GM19240 (cell line): ENCODE measurements at regions not wholly inside any gene's neighbourhood (a gene's known extent, or its start where the extent isn't known, plus 50 kb on each side); places are given as distances from the start of the nearest gene placed in this dataset.

Source experiments
- DNase-seq: peaks from one replicate; pipeline ENCODE4 v3.0.0; 2011; ENCODE audit warnings: low spot score; ENCODE audit not compliant: insufficient read length

GRCh38 chr14:34931206-34931605, 51.6 kb upstream of the SRP54 start:
- DNase-seq: no peak

- peak; percentile 34 for DNase-seq
These were observed 52.2 kb upstream of the SRP54 start for GRCh38 chr14:34930591-34931091.

DNA sequence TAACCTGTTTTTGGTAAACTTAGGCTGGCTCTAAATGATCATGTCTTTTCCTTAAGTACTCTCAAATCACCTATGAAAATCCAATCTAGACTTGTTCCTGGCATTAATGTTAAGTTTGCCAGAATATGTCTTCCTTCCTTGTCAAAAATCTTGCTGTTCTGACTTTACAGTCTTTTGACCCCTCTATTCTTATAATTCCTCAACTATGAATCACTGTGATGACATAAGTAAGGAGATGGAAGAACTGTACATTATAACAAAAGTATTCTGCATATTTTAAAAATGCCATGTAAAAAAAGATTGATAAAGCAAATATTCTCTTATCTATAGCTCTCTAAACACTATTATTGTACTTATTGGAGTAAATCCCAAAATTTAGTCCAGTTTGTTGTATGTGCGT, 51.4 kb upstream of the BAZ1A start:
- no peak for DNase-seq
